Right ventricle myocardium inferior (tissue), 1 donor: ENCODE measurements at regions not wholly inside any gene's neighbourhood (a gene's known extent, or its start where the extent isn't known, plus 50 kb on each side); places are given as distances from the start of the nearest gene placed in this dataset.
"Not testable (repeated sequence)": the region's sequence is repeated elsewhere in the genome, so short reads cannot be mapped to it uniquely, and the experiment has no call there.

ENCODE experiments used
- ATAC-seq: fragments of 200-7000 bp; cut with Tn5 transposase; one replicate; pipeline ENCODE4 v1.9.1; 2020; ENCODE audit warnings: mild to moderate bottlenecking, moderate library complexity
- DNase-seq: peaks from one replicate; pipeline ENCODE4 v3.0.0; 2021; ENCODE audit errors: missing footprints
- intact Hi-C: fragments of 100-400 bp; cut with DNase I; formaldehyde crosslinking; loops from one replicate; pipeline ENCODE4 v1.11.0; 2022
- donor health status: DM: no; HTN: yes; CAD: no; lungs with severe emphysema.

DNA sequence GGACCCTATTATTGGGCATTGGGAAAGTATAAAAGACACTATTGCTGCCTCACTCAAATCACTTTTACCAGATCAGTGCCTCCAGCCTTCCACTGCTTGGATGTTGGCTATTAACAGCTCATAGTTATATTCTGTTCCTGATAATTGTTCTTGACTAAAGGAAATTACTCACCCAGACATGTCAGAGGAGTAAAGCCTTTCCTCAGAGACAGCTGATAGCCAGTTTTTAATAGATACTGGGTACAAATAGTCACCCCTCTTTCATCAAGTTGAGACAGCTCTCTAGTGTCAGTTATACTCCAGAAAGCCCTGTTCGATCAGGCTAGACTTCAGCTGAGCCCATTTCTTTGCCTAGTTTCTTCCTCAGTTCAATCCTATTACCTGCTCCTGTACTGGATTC, 876.1 kb upstream of the B3GALT2 start:
- no peak for DNase-seq
- intact Hi-C loops = loop anchor here (10.0 kb wide), 1 partner anchor 408 kb away; no protein-coding TSS in a partner anchor
- peak; percentile 58 for ATAC-seq

- intact Hi-C loops = loop anchor here (10.0 kb wide), 1 partner anchor 406 kb away; no protein-coding TSS in a partner anchor
- no peak for DNase-seq
- no peak for ATAC-seq
Observed at GRCh38 chr1:194060481-194060880, 874.1 kb upstream of the B3GALT2 start.

DNA sequence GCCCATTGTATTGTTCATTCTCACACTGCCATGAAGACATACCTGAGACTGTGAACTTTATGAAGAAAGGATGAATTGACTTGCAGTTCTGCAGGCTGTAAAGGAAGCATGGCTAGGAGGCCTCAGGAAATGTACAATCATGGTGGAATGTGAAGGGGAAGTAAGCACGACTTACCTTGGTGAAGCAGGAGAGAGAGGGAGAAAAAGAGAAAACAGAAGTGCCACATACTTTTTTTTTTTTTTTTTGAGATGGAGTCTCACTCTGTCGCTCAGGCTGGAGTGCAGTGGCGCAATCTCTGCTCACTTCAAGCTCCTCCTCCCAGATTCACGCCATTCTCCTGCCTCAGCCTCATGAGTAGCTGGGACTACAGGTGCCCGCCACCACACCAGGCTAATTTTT, 871.9 kb upstream of the B3GALT2 start:
- ATAC-seq, intact Hi-C loops, DNase-seq: not testable (repeated sequence)

- ATAC-seq (no peak), DNase-seq (no peak)
- intact Hi-C loops = loop anchor here (1.0 kb wide), 1 partner anchor 83 kb away; no protein-coding TSS in a partner anchor
Observed at GRCh38 chr1:194056169-194056568, 869.8 kb upstream of the B3GALT2 start.

- ATAC-seq (peak; percentile 34), DNase-seq (no peak)
- intact Hi-C loops = no loop called here
Observed at GRCh38 chr1:194055536-194055935, 869.1 kb upstream of the B3GALT2 start.

DNA sequence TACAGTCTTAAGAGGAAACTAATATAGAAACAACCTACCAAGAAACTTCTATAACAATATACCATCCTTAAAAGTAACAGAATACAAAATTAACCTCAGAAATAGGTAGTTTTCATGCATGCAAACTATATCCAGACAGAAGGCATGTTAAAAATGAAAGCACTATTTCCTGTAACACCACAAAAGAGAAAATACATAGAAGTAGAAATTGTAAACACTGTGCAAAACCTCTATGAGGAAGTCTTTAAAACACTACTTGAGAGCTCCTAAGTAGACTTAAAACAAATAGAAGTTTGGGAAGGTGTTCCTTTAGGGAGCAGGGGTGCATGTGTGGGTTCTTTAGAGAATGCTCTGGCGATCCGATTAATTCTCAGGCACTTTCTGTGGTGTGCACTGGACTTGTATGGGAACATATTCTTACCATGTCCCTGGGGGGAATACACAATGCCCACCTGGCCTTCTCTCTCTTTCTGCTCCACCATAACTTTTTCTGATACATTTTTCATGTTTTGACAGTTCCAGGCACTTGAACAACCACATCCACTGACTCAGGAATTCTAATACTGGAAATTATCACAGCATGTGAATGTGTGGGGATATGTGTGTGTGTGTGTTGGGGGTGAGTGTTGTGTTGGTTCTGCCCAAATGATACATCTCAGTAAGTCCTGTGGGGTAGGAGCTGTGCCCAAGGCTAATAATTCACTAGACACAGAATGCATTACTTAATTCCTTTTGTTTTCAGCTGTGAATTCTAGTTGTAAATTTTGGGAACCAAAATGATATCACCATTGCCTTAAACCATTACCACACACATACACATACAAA, 866.3 kb upstream of the B3GALT2 start:
- DNase-seq (no peak), ATAC-seq (no peak)
- intact Hi-C loops = no loop called here

DNA sequence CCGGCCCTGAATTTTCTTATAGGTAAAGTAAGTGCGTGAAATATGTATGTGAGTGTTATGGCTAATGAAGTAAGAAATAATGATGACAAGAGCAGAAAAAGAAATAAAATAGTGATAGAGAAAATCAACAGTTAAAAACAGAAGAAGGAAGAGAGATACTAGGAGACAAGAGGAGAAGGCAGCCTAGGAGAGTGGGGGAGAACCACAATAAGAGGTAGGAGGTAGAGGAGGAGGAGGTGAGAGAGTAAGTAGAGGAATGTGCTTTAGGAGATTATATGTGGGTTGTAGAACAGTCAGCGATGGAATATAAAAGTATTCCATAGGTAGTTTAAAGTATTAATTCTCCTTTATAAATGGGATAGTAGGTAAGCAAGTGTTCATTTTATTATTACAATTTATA, 861.5 kb upstream of the B3GALT2 start:
- DNase-seq (no peak), ATAC-seq (no peak)
- intact Hi-C loops = no loop called here

DNA sequence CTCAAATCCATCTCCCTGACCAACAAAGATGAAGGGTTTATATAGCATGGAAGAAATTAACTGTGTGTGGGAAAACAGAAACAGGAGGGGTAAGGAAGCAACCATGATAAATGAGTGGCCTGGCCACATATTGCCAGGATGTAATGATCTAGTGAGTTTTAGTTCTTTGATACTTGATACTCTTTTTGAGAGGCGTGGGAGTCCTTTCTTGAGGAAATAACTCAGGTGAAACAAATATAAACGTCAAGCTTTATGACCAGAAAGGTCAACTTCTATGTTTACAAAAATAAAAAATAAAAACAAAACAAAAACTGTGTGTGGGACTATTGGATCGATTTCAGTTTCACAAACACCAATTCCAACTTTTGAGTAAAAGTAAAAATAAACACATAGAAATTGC, 860.8 kb upstream of the B3GALT2 start:
- ATAC-seq (no peak), DNase-seq (no peak)
- intact Hi-C loops = no loop called here

DNA sequence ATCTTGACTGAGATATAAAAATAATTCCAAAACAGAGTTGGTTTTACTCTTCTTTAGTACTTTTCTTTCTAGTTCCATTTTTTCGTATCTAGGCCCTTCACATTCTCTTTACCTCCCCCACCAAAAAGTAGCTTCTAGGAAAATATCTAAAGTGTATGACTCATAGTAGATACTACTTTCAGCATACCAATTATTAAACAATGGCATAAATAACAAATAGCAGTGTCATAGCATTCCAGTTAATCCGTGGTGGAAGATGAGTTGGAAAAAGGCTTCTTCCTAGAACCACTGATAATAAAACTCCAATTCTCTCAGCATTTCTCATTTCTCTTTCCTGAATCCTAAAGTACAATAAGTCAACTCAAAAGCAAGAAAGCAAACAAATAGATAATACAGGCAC, 859.0 kb upstream of the B3GALT2 start:
- intact Hi-C loops = no loop called here
- ATAC-seq (no peak), DNase-seq (no peak)

- DNase-seq = no peak
- ATAC-seq = no peak
- intact Hi-C loops = no loop called here
Observed at GRCh38 chr1:194044892-194045291, 858.5 kb upstream of the B3GALT2 start.

GRCh38 chr1:194043984-194044755, 857.8 kb upstream of the B3GALT2 start:
- intact Hi-C loops = no loop called here
- DNase-seq (no peak), ATAC-seq (no peak)

DNA sequence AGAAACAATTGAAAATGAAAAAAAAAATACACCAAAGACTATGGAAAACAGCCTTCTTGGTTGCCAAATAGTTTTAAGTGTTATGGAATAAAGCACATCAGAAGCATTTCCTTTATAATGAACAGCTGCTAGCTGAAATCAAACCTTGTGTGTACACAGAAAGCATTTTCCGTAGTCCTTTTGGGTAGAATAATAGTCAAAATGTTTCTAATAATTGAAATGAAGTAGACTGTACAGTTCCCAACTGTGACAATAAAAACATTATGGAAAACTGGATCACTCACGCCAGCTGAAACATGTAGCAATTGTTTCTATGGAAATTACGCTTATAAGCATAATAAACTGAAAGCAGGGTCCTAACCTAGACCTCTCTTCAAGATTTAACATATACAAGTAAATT, 856.3 kb upstream of the B3GALT2 start:
- ATAC-seq (no peak), DNase-seq (no peak)
- intact Hi-C loops = no loop called here

DNA sequence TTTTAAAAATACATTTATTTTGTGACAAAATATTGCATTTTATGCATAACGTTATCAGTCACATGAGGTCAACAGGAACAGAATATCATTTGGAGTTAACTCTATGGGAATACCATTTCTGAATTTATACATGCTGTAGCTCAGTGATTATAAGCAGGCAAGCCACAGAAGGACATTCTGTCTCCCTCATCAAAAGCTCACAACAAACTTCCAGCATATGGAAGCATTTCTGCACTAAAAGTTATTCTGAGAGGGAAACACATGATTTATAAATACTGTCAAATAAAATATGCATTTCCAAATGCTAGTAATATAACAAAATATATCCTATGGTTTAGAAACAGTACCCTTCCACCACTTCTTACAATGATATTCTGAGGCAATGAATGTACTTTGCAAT, 854.1 kb upstream of the B3GALT2 start:
- no peak for DNase-seq
- no peak for ATAC-seq
- intact Hi-C loops = no loop called here

- DNase-seq = no peak
- ATAC-seq = no peak
- intact Hi-C loops = no loop called here
Observed at GRCh38 chr1:194039578-194039977, 853.2 kb upstream of the B3GALT2 start.

DNA sequence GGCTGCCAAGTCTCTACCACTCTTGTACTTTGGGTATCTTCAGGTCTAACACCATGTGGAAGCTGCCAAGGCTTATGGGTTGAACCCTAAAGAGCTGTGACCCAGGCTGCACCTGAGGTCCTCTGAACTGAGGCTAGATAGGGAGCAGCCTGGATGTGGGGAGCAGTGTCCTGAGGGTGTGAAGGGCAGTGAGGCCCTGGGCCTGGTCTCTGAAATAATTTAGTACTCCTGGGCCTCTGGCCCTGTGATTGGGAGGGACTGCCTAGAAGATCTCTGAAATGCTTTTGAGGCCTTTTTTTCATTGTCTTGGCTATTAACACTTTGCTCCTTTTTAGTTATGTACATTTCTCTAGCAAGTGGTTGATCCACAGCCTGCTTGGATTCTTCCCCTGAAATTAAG, 847.2 kb upstream of the B3GALT2 start:
- ATAC-seq (no peak), DNase-seq (no peak)
- intact Hi-C loops = no loop called here

DNA sequence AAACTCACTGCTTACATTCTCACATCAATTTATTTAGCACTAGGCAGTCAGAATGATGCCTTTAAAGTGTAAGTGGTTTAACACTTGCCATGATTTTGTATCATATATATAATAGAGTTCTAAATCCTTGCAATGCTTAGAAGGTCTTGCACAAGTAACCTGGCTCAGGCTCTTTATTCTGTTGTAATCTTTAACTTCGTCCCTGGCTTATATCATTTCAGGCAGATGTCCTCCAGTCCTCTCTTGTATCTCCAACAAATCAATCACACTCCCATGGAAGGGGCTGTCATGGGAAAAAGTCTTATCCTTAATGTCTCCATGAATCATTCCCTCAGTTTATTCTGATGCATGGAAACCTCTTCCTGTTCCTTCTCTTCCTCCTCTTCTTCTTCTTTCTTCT, 841.6 kb upstream of the B3GALT2 start:
- no peak for DNase-seq
- intact Hi-C loops = no loop called here
- no peak for ATAC-seq

- DNase-seq = no peak
- intact Hi-C loops = no loop called here
- no peak for ATAC-seq
Observed at GRCh38 chr1:194026422-194026821, 840.0 kb upstream of the B3GALT2 start.

DNA sequence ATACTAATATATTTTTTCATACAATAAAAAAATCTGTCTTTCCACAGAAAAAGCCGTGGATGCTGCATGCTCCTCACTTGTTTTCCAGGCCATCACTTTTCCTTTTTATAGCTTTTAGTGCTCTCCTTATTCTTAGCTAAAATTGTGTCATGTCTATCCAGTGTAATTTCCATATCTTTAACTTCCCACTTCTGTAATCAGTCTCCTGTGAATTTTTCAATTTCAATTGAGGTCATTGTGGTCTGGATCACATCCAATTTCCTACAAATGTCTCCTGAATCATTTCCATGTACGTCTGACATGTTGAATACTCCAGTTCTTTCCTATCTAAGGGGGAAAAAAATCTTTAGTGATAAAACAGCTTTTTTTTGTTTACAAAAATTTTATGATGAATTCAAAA, 838.2 kb upstream of the B3GALT2 start:
- intact Hi-C loops = no loop called here
- no peak for ATAC-seq

GRCh38 chr1:194014014-194014413, 827.6 kb upstream of the B3GALT2 start:
- DNase-seq (no peak), ATAC-seq (no peak)
- intact Hi-C loops = no loop called here

More for the DNA sequence above, 838.2 kb upstream of the B3GALT2 start:
- DNase-seq = no peak

- intact Hi-C loops = no loop called here
- no peak for ATAC-seq
- no peak for DNase-seq
Observed at GRCh38 chr1:194013561-194013960, 827.1 kb upstream of the B3GALT2 start.
